GM21723 (cell line): ENCODE measurements at regions not wholly inside any gene's neighbourhood (a gene's known extent, or its start where the extent isn't known, plus 50 kb on each side); places are given as distances from the start of the nearest gene placed in this dataset.

Experiments used
- ATAC-seq: cut with Tn5 transposase; IDR thresholded peaks from one replicate; pipeline ENCODE4 v1.9.1; 2021; ENCODE audit warnings: mild to moderate bottlenecking, moderate library complexity; ENCODE audit not compliant: unreplicated experiment

- ATAC-seq, result no peak
Measured at GRCh38 chrX:79645749-79646148, 278.6 kb upstream of the ITM2A start.

DNA sequence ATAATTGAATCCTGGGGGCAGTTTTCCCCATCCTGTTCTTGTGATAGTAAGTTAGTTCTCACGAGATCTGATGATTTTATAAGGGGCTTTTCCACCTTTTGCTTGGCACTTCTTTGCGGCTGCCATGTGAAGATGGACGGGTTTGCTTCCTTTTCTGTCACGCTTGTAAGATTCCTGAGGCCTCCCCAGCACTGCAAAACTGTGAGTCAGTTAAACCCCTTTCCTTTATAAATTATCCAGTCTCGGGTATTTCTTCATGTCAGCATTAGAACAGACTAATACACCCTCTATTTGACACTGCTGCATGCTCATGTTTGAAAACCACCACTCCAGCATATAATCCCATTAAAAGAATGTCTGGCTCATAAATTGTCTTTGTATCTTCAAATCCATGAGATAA lies 264.4 kb upstream of the ITM2A start:
- no peak for ATAC-seq

DNA sequence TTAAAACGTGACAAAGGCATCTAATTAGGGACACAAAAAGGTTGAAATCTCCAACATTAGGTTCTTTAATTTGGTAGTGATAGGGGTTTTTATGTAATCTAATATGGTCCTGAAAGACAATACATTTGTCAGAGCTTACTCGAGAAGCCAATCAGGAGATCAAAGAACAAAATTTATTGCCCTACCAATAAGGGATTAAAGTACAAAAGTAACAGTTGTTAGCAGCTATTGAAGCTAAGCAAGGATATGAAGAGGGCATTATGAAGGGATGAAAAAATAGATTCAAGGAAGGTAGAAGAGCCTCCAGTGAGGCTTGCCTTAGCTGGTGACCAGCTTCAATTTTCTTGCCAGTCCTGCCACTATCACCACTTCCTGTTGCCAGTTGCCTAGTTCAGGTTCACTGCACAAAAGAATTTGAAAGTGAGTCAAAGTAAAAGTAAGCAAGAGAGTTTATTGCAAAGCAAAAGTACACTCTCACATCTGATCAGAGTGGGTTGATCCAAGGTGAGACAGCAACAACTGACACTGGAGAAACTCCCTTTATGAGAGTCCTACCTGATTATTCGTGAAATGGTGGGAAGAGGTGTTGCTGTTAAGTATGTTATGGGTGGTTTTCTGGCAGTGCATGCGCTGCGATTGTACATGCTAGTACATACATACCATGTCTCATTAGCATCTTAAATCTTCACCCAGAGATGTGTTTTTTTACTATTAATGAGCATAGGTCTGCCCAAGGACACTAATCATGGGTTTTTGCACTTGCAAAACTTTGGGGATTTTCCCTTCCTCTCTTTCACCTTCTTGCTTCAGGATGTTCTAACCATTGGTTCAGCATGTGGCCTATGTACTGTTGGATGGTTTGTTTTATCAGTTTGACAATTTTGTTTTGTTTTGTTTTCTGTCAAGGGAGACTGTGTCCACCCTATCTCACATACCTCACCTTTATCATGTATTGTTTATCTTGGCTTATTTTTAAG lies 263.2 kb upstream of the ITM2A start:
- no peak for ATAC-seq

DNA sequence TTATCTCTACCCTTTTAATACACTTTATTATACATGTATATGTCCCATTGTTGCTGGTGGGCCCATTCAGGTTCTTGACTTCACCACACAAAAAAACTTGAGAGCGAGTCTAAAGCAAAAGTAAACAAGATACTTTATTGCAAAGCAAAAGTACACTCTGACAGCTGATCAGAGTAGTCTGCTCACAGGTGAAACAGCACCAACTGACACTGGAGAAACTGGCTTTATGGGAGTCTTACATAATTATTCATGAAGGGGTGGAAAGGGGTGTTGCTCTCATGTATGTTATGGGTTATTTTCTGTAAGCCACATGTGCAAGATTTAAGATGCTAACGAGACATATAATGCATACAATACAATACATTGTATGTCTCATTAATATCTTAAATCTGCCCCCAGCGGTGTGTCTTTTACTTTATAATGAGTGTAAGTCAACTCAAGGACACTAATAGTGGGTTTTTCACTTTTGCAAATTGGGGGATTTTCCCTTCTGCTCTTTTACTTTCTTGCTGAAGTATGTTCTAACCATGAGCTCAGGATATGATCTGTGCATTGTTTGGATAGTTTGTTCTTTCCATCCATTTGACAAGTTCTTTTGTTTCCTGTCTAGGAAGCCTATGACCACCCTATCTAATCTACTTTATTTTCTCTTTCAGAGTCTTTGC lies 256.1 kb upstream of the ITM2A start:
- no peak for ATAC-seq

DNA sequence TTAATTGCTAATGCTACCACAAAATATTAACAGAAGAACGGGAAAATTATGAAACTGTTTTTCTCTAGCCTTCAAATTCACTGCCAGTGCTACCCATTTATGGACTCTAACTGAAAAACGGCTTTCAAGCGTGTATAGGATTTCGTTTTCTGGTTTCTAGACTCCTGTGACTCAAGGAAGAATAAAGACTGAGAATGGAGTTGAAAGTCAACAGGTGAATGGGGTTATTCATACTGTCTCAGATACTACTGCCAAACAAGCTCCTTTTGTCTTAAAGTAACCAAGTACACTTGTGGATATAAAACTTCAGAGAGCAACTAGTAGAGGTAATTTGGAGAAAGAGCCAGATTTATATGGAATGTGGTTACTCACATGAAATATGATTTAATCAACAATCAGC lies 251.1 kb upstream of the ITM2A start:
- ATAC-seq, result no peak

GRCh38 chrX:79604364-79604763 lies 237.2 kb upstream of the ITM2A start:
- no peak for ATAC-seq

GRCh38 chrX:79601341-79602131 lies 234.4 kb upstream of the ITM2A start:
- no peak for ATAC-seq

- ATAC-seq, result no peak
Measured at GRCh38 chrX:79592259-79592658, 225.1 kb upstream of the ITM2A start.

GRCh38 chrX:79588233-79588632 lies 221.1 kb upstream of the ITM2A start:
- no peak for ATAC-seq

DNA sequence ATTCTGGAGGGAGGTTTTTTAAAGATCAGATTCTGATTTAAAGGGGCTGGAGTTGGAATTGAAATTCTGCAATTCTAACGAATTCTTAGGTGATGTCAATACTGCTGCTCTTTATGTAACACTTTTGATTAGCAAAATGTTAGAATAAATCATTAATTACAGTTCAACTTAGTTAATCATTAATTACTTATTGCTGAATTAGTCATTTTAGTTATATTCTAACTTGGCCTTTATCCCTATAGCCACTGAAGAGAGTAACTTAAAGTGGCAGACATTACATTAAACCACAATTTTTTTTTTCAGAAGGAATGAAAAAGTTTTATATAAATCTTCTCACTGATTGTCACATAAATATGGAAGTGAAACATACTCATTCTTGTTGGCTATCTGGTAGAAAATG lies 206.6 kb upstream of the ITM2A start:
- ATAC-seq, result no peak

DNA sequence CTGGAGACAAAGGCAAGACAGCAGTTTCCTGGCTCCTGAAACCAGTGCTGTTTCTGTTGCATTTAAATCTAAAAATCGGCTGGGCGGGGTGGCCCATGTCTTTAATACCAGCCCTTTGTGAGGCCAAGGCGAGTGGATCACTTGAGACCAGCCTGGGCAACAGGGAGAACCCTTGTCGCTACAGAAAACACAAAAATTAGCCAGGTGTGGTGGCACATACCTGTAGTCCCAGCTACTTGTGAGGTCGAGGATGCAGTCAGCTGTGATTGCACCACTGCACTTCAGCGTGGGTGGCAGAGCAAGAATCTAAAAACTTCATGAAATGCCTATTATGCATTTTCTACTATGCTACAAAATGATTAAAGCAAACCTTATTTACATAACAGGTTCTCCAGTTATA lies 205.4 kb upstream of the ITM2A start:
- no peak for ATAC-seq

GRCh38 chrX:79570524-79571240 lies 203.5 kb upstream of the ITM2A start:
- ATAC-seq, result no peak

GRCh38 chrX:79568309-79568708 lies 201.2 kb upstream of the ITM2A start:
- ATAC-seq, result no peak

DNA sequence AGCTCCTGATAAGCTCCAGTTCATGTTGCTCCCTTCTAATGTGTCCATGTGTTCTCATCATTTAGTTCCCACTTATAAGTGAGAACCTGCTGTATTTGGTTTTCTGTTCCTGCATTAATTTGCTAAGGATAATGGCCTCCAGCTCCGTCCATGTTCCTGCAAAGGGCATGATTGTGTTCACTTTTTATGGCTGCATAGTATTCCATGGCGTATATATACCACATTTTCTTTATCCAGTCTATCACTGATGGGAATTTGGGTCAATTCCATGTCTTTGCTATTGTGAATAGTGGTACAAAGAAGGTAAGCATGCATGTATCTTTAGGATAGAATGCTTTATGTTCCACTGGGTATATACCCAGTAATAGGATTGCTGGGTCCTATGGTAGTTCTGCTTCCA lies 197.2 kb upstream of the ITM2A start:
- no peak for ATAC-seq

- no peak for ATAC-seq
Measured at GRCh38 chrX:79559290-79559689, 192.2 kb upstream of the ITM2A start.

DNA sequence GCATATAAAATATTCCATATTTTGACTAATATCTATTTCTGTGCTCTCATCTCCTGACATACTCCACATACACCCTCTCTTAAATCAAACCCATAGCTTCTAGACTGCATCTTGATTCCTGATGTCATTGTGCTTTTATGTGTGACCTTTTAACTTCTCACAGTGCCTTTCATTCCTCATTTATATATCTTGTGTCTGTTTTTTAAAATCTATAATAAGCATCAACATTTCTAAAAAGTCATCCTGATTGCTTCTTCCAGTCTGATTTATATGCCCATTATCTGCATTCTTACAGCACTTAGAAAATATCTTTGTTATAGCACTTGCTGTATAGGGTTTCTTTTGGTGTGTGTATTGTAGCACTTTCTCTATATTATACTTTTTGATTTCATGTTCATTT lies 190.1 kb upstream of the ITM2A start:
- ATAC-seq, result no peak

DNA sequence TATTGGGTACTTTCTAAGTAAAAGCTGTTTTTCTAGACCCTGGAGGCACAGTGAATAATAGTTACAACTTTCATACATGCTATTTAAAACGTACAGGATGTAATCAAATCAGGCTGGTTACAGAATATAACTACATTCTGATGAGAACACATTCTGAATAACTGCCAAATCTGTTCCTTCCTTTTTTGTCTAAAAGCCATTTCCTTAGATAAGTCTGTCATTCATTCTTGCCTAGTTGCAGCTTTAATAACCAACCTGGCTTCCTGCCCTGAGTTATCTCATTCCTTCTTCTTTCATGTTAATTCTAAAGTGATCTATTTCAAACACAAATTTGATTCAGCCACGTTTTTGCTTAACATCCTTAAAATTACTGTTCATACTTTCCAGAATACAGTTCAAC lies 189.7 kb upstream of the ITM2A start:
- no peak for ATAC-seq

DNA sequence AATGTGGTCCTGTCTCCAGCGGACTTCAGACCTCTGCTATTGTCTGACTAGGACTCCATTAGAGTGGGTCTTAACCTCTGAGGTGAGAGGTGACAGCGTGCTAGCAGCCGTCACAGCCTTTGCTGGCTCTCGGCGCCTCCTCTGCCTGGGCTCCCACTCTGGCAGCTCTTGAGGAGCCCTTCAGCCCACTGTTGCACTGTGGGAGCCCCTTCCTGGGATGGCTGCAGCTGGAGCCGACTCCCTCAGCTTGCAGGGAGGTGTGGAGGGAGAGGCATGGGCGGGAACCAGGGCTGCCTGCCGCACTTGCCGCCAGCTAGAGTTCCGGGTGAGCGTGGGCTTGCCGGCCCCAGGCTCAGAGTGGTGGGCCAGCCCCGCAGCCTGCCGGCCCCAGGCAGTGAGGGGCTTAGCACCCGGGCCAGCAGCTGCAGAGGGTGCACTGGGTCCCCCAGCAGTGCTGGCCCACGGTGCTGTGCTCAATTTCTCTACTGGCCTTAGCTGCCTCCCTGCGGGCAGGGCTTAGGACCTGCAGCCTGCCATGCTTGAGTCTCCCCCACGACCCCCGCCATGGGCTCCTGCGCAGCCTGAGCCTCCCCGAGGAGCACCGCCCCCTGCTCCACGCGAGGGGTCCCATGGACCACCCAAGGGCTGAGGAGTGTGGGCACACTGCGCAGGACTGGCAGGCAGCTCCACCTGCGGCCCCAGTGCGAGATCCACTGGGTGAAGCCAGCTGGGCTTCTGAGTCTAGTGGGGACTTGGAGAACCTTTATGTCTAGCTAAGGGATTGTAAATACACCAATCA lies 163.4 kb upstream of the ITM2A start:
- no peak for ATAC-seq

DNA sequence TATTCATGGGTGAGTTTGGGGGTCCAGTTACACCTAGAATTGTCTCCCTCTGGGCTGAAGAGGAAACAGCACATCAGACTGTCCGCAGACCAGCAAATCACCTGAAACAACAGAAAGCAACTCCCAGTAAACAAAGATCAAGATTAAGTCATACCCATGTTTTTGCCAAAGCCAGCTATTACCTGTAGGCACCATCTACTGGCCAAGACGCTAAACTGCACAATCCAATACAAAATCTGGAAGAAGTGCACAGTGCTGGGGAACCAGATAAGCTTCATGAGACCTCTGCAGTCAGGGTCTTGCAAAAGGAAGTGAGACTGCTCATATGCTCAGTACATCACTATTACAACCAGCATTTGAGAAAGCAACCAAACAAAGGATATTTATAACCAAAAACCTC lies 157.5 kb upstream of the ITM2A start:
- no peak for ATAC-seq

DNA sequence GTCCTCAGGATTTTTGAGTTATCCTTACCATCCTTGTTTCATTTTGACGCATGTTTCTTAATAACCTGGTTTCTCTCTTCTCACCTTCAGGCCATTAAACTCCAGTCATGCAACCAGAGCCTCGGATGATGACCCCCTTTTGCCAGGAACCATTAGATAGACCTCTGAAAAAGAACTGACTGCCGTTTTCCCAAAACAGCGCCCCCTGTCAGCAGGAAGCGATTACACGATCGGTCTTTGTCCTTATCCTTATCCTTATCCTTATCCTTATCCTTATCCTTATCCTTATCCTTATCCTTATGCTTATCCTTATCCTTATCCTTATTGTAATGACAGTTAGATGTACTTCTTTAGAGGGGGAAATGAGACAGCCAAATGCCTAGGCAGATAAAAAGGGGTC lies 148.4 kb upstream of the ITM2A start:
- no peak for ATAC-seq
